PC-3 (cell line): ENCODE measurements at regions not wholly inside any gene's neighbourhood (a gene's known extent, or its start where the extent isn't known, plus 50 kb on each side); places are given as distances from the start of the nearest gene placed in this dataset.

Source experiments
- ATAC-seq: fragments of 200-7000 bp; cut with Tn5 transposase; 2 replicates; pipeline ENCODE4 v1.9.1; 2020; ENCODE audit warnings: mild to moderate bottlenecking, moderate library complexity
- BruUV-seq: library from RNA; stranded (reverse); fragments of 400-500 nt; replicated peaks from 2 replicates; lab custom pipeline; 2021; lab: Mats Ljungman, UMichigan
- CTCF ChIA-PET: fragments of 300-600 bp; sonication (Branson Sonifier 250); formaldehyde crosslinking; loops from one replicate; lab custom pipeline; 2022; ENCODE audit warnings: antibody characterized with exemption; lab: Charles Lee
- POLR2A ChIA-PET: fragments of 300-600 bp; sonication (Branson Sonifier 250); formaldehyde crosslinking; loops from one replicate; lab custom pipeline; 2022; ENCODE audit warnings: antibody characterized with exemption; ENCODE audit not compliant: unreplicated experiment; lab: Charles Lee
- DNase-seq: peaks from one replicate; pipeline ENCODE4 v3.0.0-alpha.2; 2015
- H2AFZ ChIP-seq: fragments of 300-600 bp; sonication (generic); 2 replicates; pipeline ENCODE4 v1.6.0; 2016; ENCODE audit warnings: antibody characterized with exemption, low read length
- H3F3A ChIP-seq: fragments of 300-600 bp; sonication (generic); one replicate; pipeline ENCODE4 v1.6.0; 2017; ENCODE audit warnings: antibody characterized with exemption, low read length, control low read depth, mild to moderate bottlenecking; ENCODE audit not compliant: unreplicated experiment
- H3K27ac ChIP-seq: fragments of 300-600 bp; sonication (generic); 2 replicates; pipeline ENCODE4 v1.5.1; 2016; ENCODE audit warnings: mild to moderate bottlenecking, low read length
- H3K27me3 ChIP-seq: fragments of 300-600 bp; sonication (generic); 2 replicates; pipeline ENCODE4 v1.6.1; 2016; ENCODE audit warnings: low read length, mixed read lengths
- H3K36me3 ChIP-seq: fragments of 300-600 bp; sonication (generic); 2 replicates; pipeline ENCODE4 v1.6.1; 2016; ENCODE audit warnings: low read depth, mixed run types, low read length, mixed read lengths
- H3K4me1 ChIP-seq: fragments of 300-600 bp; sonication (generic); 2 replicates; pipeline ENCODE4 v1.5.1; 2016; ENCODE audit warnings: low read length; ENCODE audit not compliant: insufficient read depth
- H3K4me2 ChIP-seq: fragments of 300-600 bp; sonication (generic); 2 replicates; pipeline ENCODE4 v1.6.0; 2016; ENCODE audit warnings: low read length
- H3K4me3 ChIP-seq: fragments of 300-600 bp; sonication (generic); 2 replicates; pipeline ENCODE4 v1.5.1; 2016; ENCODE audit warnings: mild to moderate bottlenecking, low read length, mixed read lengths
- H3K79me2 ChIP-seq: fragments of 300-600 bp; sonication (generic); 2 replicates; pipeline ENCODE4 v1.6.1; 2017; ENCODE audit warnings: low read length, mixed read lengths
- H3K9ac ChIP-seq: fragments of 300-600 bp; sonication (generic); 2 replicates; pipeline ENCODE4 v1.6.0; 2016; ENCODE audit warnings: mild to moderate bottlenecking, low read length
- H3K9me2 ChIP-seq: fragments of 300-600 bp; sonication (generic); replicated peaks from 2 replicates; pipeline ENCODE4 v1.6.1; 2016; ENCODE audit warnings: mixed run types, low read length, mixed read lengths
- H3K9me3 ChIP-seq: fragments of 300-600 bp; sonication (generic); 2 replicates; pipeline ENCODE4 v1.6.1; 2016; ENCODE audit warnings: low read length, mixed read lengths
- H4K20me1 ChIP-seq: fragments of 300-600 bp; sonication (generic); 2 replicates; pipeline ENCODE4 v1.6.1; 2016; ENCODE audit warnings: low read length, mixed read lengths
- EZH2 ChIP-seq: fragments of 300-600 bp; sonication (generic); IDR thresholded peaks from one replicate; pipeline ENCODE4 v1.6.1; 2017; ENCODE audit warnings: antibody characterized with exemption, mild to moderate bottlenecking, low read length; ENCODE audit not compliant: unreplicated experiment
- EZH2phosphoT487 ChIP-seq: fragments of 300-600 bp; sonication (generic); IDR thresholded peaks from 2 replicates; pipeline ENCODE4 v1.6.1; 2018; ENCODE audit warnings: mild to moderate bottlenecking, antibody characterized with exemption, low read length, borderline replicate concordance
- intact Hi-C: fragments of 100-400 bp; cut with micrococcal nuclease; formaldehyde crosslinking; loops from 2 replicates; pipeline ENCODE4 v1.9.0; 2023
- TF ChIP-seq, protein P1 (sequence below): fragments of 300-600 bp; sonication (generic); conservative IDR thresholded peaks from 2 replicates; pipeline ENCODE4 v1.5.1; 2017; ENCODE audit warnings: antibody characterized with exemption, low read depth, mild to moderate bottlenecking, low read length

DNA sequence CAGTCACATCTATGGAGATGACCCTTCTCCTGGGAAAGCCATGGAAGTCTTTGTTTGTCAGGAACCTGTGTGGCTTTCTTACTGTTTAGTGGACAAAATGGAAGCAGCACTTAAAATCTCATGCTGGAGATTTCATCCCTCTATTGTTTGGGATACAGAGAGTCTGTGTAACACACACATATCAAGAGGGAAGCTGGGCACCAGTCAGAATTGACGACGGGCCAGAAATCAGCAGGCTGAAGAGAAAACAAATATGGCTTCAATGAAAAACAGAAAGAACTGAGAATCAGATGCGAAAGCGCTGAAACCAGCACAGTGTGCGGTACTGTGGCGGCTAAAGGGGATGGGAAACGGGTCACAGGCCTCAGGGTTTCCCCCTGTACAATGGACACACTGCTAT, 72.2 kb upstream of the WASF3 start:
- intact Hi-C loops: no loop called here
- Histone ChIP-seq H3K9me3 (no peaks in the 10 kb centered on the region), H3K4me2 (no peak overlapping the region), H3K79me2 (no peaks in the 10 kb centered on the region), H3K9ac (no peak overlapping the region), H3K4me3 (no peak overlapping the region), H3K36me3 (no peaks in the 10 kb centered on the region), H3F3A (no peaks in the 10 kb centered on the region), H3K27ac (no peak overlapping the region), H3K9me2 (no peaks in the 10 kb centered on the region), H4K20me1 (no peaks in the 10 kb centered on the region), H2AFZ (no peak overlapping the region), H3K27me3 (peaks cover 17% of the 10 kb centered on the region; the same call in 1 of the 2 replicates), H3K4me1 (peaks cover 4% of the 10 kb centered on the region; the same call in 1 of the 2 replicates)
- ATAC-seq: no peak
- ChIA-PET CTCF (no interaction called here), POLR2A (no interaction called here)
- no peak for DNase-seq
- TF ChIP-seq EZH2: no peak
- TF ChIP-seq, protein P1, sequence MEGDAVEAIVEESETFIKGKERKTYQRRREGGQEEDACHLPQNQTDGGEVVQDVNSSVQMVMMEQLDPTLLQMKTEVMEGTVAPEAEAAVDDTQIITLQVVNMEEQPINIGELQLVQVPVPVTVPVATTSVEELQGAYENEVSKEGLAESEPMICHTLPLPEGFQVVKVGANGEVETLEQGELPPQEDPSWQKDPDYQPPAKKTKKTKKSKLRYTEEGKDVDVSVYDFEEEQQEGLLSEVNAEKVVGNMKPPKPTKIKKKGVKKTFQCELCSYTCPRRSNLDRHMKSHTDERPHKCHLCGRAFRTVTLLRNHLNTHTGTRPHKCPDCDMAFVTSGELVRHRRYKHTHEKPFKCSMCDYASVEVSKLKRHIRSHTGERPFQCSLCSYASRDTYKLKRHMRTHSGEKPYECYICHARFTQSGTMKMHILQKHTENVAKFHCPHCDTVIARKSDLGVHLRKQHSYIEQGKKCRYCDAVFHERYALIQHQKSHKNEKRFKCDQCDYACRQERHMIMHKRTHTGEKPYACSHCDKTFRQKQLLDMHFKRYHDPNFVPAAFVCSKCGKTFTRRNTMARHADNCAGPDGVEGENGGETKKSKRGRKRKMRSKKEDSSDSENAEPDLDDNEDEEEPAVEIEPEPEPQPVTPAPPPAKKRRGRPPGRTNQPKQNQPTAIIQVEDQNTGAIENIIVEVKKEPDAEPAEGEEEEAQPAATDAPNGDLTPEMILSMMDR: no peak
- no peak for TF ChIP-seq EZH2phosphoT487
- BruUV-seq: no TSS peak

DNA sequence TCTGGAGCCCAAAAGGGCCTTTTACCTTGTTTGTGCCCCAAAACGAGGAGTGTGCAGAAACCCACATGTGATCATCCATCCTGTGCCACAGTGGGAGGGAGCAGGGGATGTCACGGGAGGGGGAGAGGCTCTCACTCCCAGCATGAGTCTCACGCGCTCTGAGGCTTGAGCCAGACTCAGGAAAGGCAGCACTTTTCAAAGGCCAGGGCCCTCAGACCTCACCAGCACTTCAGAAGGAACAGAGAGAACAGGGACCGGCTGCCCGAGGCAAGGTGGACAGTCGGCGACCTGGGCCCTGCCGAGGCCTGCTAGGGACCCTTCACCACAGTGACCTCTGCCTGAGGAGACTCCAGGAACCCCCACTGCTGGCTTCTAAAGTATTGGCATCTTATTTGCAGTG, 71.7 kb upstream of the WASF3 start:
- no peaks in the 10 kb centered on the region for H3F3A ChIP-seq
- no peaks in the 10 kb centered on the region for H3K4me1 ChIP-seq
- no peaks in the 10 kb centered on the region for H3K79me2 ChIP-seq
- no peaks in the 10 kb centered on the region for H3K9me3 ChIP-seq
- H3K4me2 ChIP-seq: no peak overlapping the region
- TF ChIP-seq EZH2 (no peak), EZH2phosphoT487 (no peak)
- TF ChIP-seq, protein P1: no peak
- no peaks in the 10 kb centered on the region for H3K36me3 ChIP-seq
- H2AFZ ChIP-seq: no peak overlapping the region
- peaks cover 20% of the 10 kb centered on the region for H3K27me3 ChIP-seq
- H3K4me3 ChIP-seq: no peak overlapping the region
- no peaks in the 10 kb centered on the region for H3K9me2 ChIP-seq
- H3K9ac ChIP-seq: no peak overlapping the region
- CTCF ChIA-PET: no interaction called here
- DNase-seq (no peak), ATAC-seq (no peak)
- no peak overlapping the region for H3K27ac ChIP-seq
- intact Hi-C loops: no loop called here
- POLR2A ChIA-PET: no interaction called here
- BruUV-seq: no TSS peak
- no peaks in the 10 kb centered on the region for H4K20me1 ChIP-seq

DNA sequence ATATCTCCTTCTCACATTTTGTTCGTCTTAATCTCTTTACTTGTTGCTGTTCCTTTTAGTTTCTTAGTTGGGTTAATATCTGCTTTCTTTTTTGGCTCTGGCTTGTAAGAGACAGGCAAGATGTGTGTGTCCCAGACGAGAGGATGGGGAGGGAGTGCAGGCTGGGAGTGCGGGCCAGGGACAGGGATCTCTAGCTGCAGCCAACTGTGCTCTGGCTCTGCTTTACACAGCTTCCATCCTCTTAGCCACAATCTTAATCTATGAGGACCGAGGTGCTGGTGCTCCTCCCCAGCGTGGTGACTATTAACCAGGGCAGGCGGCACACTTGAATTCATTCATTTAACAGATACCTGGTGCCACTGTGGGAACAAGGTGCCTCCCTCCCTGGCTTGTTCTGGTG, 70.9 kb upstream of the WASF3 start:
- Histone ChIP-seq H3K9ac (no peak overlapping the region), H3K79me2 (no peaks in the 10 kb centered on the region), H3K27ac (no peak overlapping the region), H4K20me1 (no peaks in the 10 kb centered on the region), H2AFZ (no peak overlapping the region), H3K9me3 (no peaks in the 10 kb centered on the region), H3K27me3 (peaks cover 24% of the 10 kb centered on the region), H3K36me3 (no peaks in the 10 kb centered on the region), H3K4me3 (no peak overlapping the region), H3K4me1 (no peaks in the 10 kb centered on the region), H3F3A (no peaks in the 10 kb centered on the region), H3K4me2 (no peak overlapping the region), H3K9me2 (no peaks in the 10 kb centered on the region)
- ATAC-seq (no peak), DNase-seq (no peak)
- no TSS peak for BruUV-seq
- no peak for TF ChIP-seq EZH2phosphoT487
- TF ChIP-seq EZH2: no peak
- TF ChIP-seq, protein P1: no peak
- POLR2A ChIA-PET: no interaction called here
- CTCF ChIA-PET: no interaction called here
- intact Hi-C loops: no loop called here
